PC-3 (cell line): ENCODE measurements at regions not wholly inside any gene's neighbourhood (a gene's known extent, or its start where the extent isn't known, plus 50 kb on each side); places are given as distances from the start of the nearest gene placed in this dataset.

Experiments used
- ATAC-seq: fragments of 200-7000 bp; cut with Tn5 transposase; 2 replicates; pipeline ENCODE4 v1.9.1; 2020; ENCODE audit warnings: mild to moderate bottlenecking, moderate library complexity
- BruUV-seq: library from RNA; stranded (reverse); fragments of 400-500 nt; replicated peaks from 2 replicates; lab custom pipeline; 2021; lab: Mats Ljungman, UMichigan
- CTCF ChIA-PET: fragments of 300-600 bp; sonication (Branson Sonifier 250); formaldehyde crosslinking; loops from one replicate; lab custom pipeline; 2022; ENCODE audit warnings: antibody characterized with exemption; lab: Charles Lee
- POLR2A ChIA-PET: fragments of 300-600 bp; sonication (Branson Sonifier 250); formaldehyde crosslinking; loops from one replicate; lab custom pipeline; 2022; ENCODE audit warnings: antibody characterized with exemption; ENCODE audit not compliant: unreplicated experiment; lab: Charles Lee
- DNase-seq: peaks from one replicate; pipeline ENCODE4 v3.0.0-alpha.2; 2015
- H2AFZ ChIP-seq: fragments of 300-600 bp; sonication (generic); 2 replicates; pipeline ENCODE4 v1.6.0; 2016; ENCODE audit warnings: antibody characterized with exemption, low read length
- H3F3A ChIP-seq: fragments of 300-600 bp; sonication (generic); one replicate; pipeline ENCODE4 v1.6.0; 2017; ENCODE audit warnings: antibody characterized with exemption, low read length, control low read depth, mild to moderate bottlenecking; ENCODE audit not compliant: unreplicated experiment
- H3K27ac ChIP-seq: fragments of 300-600 bp; sonication (generic); 2 replicates; pipeline ENCODE4 v1.5.1; 2016; ENCODE audit warnings: mild to moderate bottlenecking, low read length
- H3K27me3 ChIP-seq: fragments of 300-600 bp; sonication (generic); 2 replicates; pipeline ENCODE4 v1.6.1; 2016; ENCODE audit warnings: low read length, mixed read lengths
- H3K36me3 ChIP-seq: fragments of 300-600 bp; sonication (generic); 2 replicates; pipeline ENCODE4 v1.6.1; 2016; ENCODE audit warnings: low read depth, mixed run types, low read length, mixed read lengths
- H3K4me1 ChIP-seq: fragments of 300-600 bp; sonication (generic); 2 replicates; pipeline ENCODE4 v1.5.1; 2016; ENCODE audit warnings: low read length; ENCODE audit not compliant: insufficient read depth
- H3K4me2 ChIP-seq: fragments of 300-600 bp; sonication (generic); 2 replicates; pipeline ENCODE4 v1.6.0; 2016; ENCODE audit warnings: low read length
- H3K4me3 ChIP-seq: fragments of 300-600 bp; sonication (generic); 2 replicates; pipeline ENCODE4 v1.5.1; 2016; ENCODE audit warnings: mild to moderate bottlenecking, low read length, mixed read lengths
- H3K79me2 ChIP-seq: fragments of 300-600 bp; sonication (generic); 2 replicates; pipeline ENCODE4 v1.6.1; 2017; ENCODE audit warnings: low read length, mixed read lengths
- H3K9ac ChIP-seq: fragments of 300-600 bp; sonication (generic); 2 replicates; pipeline ENCODE4 v1.6.0; 2016; ENCODE audit warnings: mild to moderate bottlenecking, low read length
- H3K9me2 ChIP-seq: fragments of 300-600 bp; sonication (generic); replicated peaks from 2 replicates; pipeline ENCODE4 v1.6.1; 2016; ENCODE audit warnings: mixed run types, low read length, mixed read lengths
- H3K9me3 ChIP-seq: fragments of 300-600 bp; sonication (generic); 2 replicates; pipeline ENCODE4 v1.6.1; 2016; ENCODE audit warnings: low read length, mixed read lengths
- H4K20me1 ChIP-seq: fragments of 300-600 bp; sonication (generic); 2 replicates; pipeline ENCODE4 v1.6.1; 2016; ENCODE audit warnings: low read length, mixed read lengths
- EZH2 ChIP-seq: fragments of 300-600 bp; sonication (generic); IDR thresholded peaks from one replicate; pipeline ENCODE4 v1.6.1; 2017; ENCODE audit warnings: antibody characterized with exemption, mild to moderate bottlenecking, low read length; ENCODE audit not compliant: unreplicated experiment
- EZH2phosphoT487 ChIP-seq: fragments of 300-600 bp; sonication (generic); IDR thresholded peaks from 2 replicates; pipeline ENCODE4 v1.6.1; 2018; ENCODE audit warnings: mild to moderate bottlenecking, antibody characterized with exemption, low read length, borderline replicate concordance
- intact Hi-C: fragments of 100-400 bp; cut with micrococcal nuclease; formaldehyde crosslinking; loops from 2 replicates; pipeline ENCODE4 v1.9.0; 2023
- TF ChIP-seq, protein P1 (sequence below): fragments of 300-600 bp; sonication (generic); conservative IDR thresholded peaks from 2 replicates; pipeline ENCODE4 v1.5.1; 2017; ENCODE audit warnings: antibody characterized with exemption, low read depth, mild to moderate bottlenecking, low read length

DNA sequence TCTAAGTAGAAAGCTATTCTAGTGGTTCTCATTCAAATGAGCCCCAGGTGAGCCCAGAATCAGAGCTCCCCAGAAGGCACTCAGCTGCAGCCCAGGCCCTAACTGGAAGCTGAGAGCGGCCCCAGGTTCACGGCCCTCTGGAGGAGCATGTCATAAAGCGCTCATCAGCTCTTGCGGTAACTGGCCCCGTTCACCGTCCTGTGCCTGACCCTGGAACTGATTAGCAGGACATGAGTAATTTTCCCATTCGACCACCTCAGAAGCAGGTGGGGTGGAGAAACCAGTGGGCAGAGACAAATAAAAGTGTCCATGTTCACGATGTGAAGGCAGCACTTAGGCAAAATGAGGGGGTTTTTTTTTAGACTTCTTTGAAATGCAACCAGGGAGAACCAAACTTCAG is 136.1 kb upstream of the LYZL2 start:
- H3K79me2 ChIP-seq: no peaks in the 10 kb centered on the region
- no peaks in the 10 kb centered on the region for H3F3A ChIP-seq
- no peaks in the 10 kb centered on the region for H4K20me1 ChIP-seq
- no peak for TF ChIP-seq EZH2phosphoT487
- H3K4me2 ChIP-seq: no peak overlapping the region
- no peak overlapping the region for H3K9ac ChIP-seq
- H3K27me3 ChIP-seq: no peaks in the 10 kb centered on the region
- H3K36me3 ChIP-seq: no peaks in the 10 kb centered on the region
- ChIA-PET CTCF (no interaction called here), POLR2A (no interaction called here)
- H3K9me2 ChIP-seq: no peaks in the 10 kb centered on the region
- no peaks in the 10 kb centered on the region for H3K9me3 ChIP-seq
- no peak overlapping the region for H3K4me3 ChIP-seq
- DNase-seq (no peak), ATAC-seq (no peak)
- no peak overlapping the region for H3K27ac ChIP-seq
- no peaks in the 10 kb centered on the region for H3K4me1 ChIP-seq
- BruUV-seq: no TSS peak
- intact Hi-C loops: no loop called here
- H2AFZ ChIP-seq: no peak overlapping the region

DNA sequence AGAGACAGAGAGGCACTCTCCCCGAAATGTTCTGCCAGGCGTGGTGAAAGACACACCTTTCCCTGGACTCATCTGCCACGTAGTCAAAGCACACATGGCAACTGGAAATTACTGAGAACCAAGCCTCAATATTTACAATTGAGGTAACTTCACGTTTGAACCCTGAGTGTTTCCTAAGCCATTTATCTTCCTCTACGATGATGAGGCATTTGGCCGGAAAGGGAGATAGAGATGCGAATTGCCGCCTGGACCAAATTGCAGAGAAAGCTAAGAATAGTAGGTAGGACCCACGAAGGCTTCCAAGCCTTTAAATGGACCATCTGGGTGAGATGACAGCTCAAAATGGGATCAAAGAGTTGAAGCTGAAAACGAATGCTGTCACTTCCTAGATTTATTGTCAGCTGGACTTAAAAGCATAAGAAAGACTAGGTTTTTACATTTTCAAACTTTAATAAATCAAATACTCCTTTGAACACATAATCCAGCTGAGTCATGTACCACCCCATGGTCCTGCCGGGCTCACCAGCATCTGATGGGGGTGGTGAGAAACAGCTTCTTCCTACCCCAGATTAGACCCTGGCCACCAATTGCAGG is 135.6 kb upstream of the LYZL2 start:
- H3K9me3 ChIP-seq: no peaks in the 10 kb centered on the region
- intact Hi-C loops: no loop called here
- POLR2A ChIA-PET: no interaction called here
- ATAC-seq (no peak), DNase-seq (no peak)
- no peak overlapping the region for H2AFZ ChIP-seq
- no peak overlapping the region for H3K27ac ChIP-seq
- CTCF ChIA-PET: no interaction called here
- BruUV-seq: no TSS peak
- no peaks in the 10 kb centered on the region for H4K20me1 ChIP-seq
- no peaks in the 10 kb centered on the region for H3K79me2 ChIP-seq
- no peak overlapping the region for H3K9ac ChIP-seq
- H3K4me1 ChIP-seq: no peaks in the 10 kb centered on the region
- TF ChIP-seq EZH2: no peak
- TF ChIP-seq EZH2phosphoT487: no peak
- TF ChIP-seq, protein P1, sequence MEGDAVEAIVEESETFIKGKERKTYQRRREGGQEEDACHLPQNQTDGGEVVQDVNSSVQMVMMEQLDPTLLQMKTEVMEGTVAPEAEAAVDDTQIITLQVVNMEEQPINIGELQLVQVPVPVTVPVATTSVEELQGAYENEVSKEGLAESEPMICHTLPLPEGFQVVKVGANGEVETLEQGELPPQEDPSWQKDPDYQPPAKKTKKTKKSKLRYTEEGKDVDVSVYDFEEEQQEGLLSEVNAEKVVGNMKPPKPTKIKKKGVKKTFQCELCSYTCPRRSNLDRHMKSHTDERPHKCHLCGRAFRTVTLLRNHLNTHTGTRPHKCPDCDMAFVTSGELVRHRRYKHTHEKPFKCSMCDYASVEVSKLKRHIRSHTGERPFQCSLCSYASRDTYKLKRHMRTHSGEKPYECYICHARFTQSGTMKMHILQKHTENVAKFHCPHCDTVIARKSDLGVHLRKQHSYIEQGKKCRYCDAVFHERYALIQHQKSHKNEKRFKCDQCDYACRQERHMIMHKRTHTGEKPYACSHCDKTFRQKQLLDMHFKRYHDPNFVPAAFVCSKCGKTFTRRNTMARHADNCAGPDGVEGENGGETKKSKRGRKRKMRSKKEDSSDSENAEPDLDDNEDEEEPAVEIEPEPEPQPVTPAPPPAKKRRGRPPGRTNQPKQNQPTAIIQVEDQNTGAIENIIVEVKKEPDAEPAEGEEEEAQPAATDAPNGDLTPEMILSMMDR: no peak
- no peaks in the 10 kb centered on the region for H3F3A ChIP-seq
- no peaks in the 10 kb centered on the region for H3K9me2 ChIP-seq
- H3K36me3 ChIP-seq: no peaks in the 10 kb centered on the region
- H3K4me2 ChIP-seq: no peak overlapping the region
- H3K27me3 ChIP-seq: no peaks in the 10 kb centered on the region
- no peak overlapping the region for H3K4me3 ChIP-seq

DNA sequence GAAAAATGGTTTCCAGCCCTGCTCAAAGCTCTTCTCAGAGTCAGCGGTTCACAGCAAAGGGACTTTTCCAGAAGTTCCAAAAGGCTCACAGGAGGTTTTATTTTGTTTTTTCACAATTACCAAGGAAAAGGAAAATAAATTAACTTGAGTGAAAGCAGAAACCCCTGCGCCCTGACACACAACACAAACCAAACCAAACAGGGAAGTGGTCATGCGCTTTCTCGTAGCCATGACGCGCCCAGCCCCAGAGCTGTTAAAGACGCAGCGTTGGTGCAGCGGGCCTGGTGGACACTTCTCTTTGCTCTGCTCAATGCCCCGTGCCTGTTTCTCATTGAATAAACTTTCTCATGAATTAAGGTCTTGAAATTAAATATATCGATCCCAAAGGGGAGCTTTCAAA is 134.4 kb upstream of the LYZL2 start:
- no peaks in the 10 kb centered on the region for H4K20me1 ChIP-seq
- H3K36me3 ChIP-seq: no peaks in the 10 kb centered on the region
- no peaks in the 10 kb centered on the region for H3K9me3 ChIP-seq
- intact Hi-C loops: no loop called here
- no peak for ATAC-seq
- no peak overlapping the region for H2AFZ ChIP-seq
- no peak for DNase-seq
- no peaks in the 10 kb centered on the region for H3K9me2 ChIP-seq
- H3K27ac ChIP-seq: no peak overlapping the region
- no TSS peak for BruUV-seq
- H3K4me1 ChIP-seq: peaks cover 9% of the 10 kb centered on the region
- no peak overlapping the region for H3K9ac ChIP-seq
- TF ChIP-seq EZH2phosphoT487: no peak
- TF ChIP-seq, protein P1: no peak
- TF ChIP-seq EZH2: no peak
- ChIA-PET CTCF (no interaction called here), POLR2A (no interaction called here)
- H3F3A ChIP-seq: no peaks in the 10 kb centered on the region
- no peaks in the 10 kb centered on the region for H3K79me2 ChIP-seq
- no peaks in the 10 kb centered on the region for H3K27me3 ChIP-seq
- no peak overlapping the region for H3K4me2 ChIP-seq
- H3K4me3 ChIP-seq: no peak overlapping the region
